Neural progenitor cell (in vitro differentiated cells): ENCODE measurements at regions not wholly inside any gene's neighbourhood (a gene's known extent, or its start where the extent isn't known, plus 50 kb on each side); places are given as distances from the start of the nearest gene placed in this dataset.

Source experiments
- DNase-seq: peaks from one replicate; pipeline ENCODE4 v3.0.0-alpha.2; 2016; ENCODE audit warnings: low spot score
- H2AFZ ChIP-seq: fragments of 200-600 bp; sonication (generic); replicated peaks from 2 replicates; pipeline ENCODE4 v1.6.1; 2016; ENCODE audit warnings: antibody characterized with exemption
- H3F3A ChIP-seq: fragments of 200-600 bp; sonication (generic); 2 replicates; pipeline ENCODE4 v1.6.1; 2016; ENCODE audit warnings: antibody characterized with exemption, low read depth
- H3K27ac ChIP-seq: fragments of 200-600 bp; sonication (generic); 2 replicates; pipeline ENCODE4 v1.5.1; 2016; ENCODE audit warnings: mild to moderate bottlenecking
- H3K27me3 ChIP-seq: fragments of 200-600 bp; sonication (generic); 2 replicates; pipeline ENCODE4 v1.6.1; 2016; ENCODE audit warnings: mild to moderate bottlenecking, moderate library complexity
- H3K36me3 ChIP-seq: fragments of 200-600 bp; sonication (generic); 2 replicates; pipeline ENCODE4 v1.5.1; 2016
- H3K4me1 ChIP-seq: fragments of 200-600 bp; sonication (generic); 2 replicates; pipeline ENCODE4 v1.6.1; 2016; ENCODE audit warnings: mixed run types
- H3K4me2 ChIP-seq: fragments of 200-600 bp; sonication (generic); 2 replicates; pipeline ENCODE4 v1.6.1; 2016
- H3K4me3 ChIP-seq: fragments of 200-600 bp; sonication (generic); 2 replicates; pipeline ENCODE4 v1.5.1; 2016
- H3K79me2 ChIP-seq: fragments of 200-600 bp; sonication (generic); 2 replicates; pipeline ENCODE4 v1.6.1; 2016; ENCODE audit warnings: low read depth
- H3K9ac ChIP-seq: fragments of 200-600 bp; sonication (generic); 2 replicates; pipeline ENCODE4 v1.6.1; 2016
- H3K9me3 ChIP-seq: fragments of 200-600 bp; sonication (generic); 2 replicates; pipeline ENCODE4 v1.5.1; 2016; ENCODE audit warnings: low read depth
- H4K20me1 ChIP-seq: fragments of 200-600 bp; sonication (generic); 2 replicates; pipeline ENCODE4 v1.6.1; 2016; ENCODE audit warnings: low read depth
- H3K27ac Mint-ChIP-seq: 3 replicates; pipeline ENCODE4 v1.8.0; 2021; ENCODE audit warnings: mixed read lengths
- H3K27me3 Mint-ChIP-seq: 2 replicates; pipeline ENCODE4 v1.8.0; 2022; ENCODE audit warnings: low read depth, mild to moderate bottlenecking, inconsistent platforms, moderate library complexity, mixed read lengths; ENCODE audit not compliant: insufficient read depth
- H3K36me3 Mint-ChIP-seq: 3 replicates; pipeline ENCODE4 v1.8.0; 2021; ENCODE audit warnings: mixed read lengths
- H3K4me1 Mint-ChIP-seq: 3 replicates; pipeline ENCODE4 v1.8.0; 2021; ENCODE audit warnings: mixed read lengths
- H3K4me3 Mint-ChIP-seq: 3 replicates; pipeline ENCODE4 v1.8.0; 2021; ENCODE audit warnings: mild to moderate bottlenecking, moderate library complexity, mixed read lengths
- H3K9me3 Mint-ChIP-seq: 3 replicates; pipeline ENCODE4 v1.8.0; 2020; ENCODE audit warnings: mixed read lengths
- EZH2 ChIP-seq: fragments of 200-600 bp; sonication (generic); IDR thresholded peaks from 2 replicates; pipeline ENCODE4 v1.6.1; 2017; ENCODE audit warnings: antibody characterized with exemption, mild to moderate bottlenecking, moderate library complexity
- EZH2phosphoT487 ChIP-seq: fragments of 200-600 bp; sonication (generic); IDR thresholded peaks from 2 replicates; pipeline ENCODE4 v1.6.1; 2017; ENCODE audit warnings: antibody characterized with exemption
- TF ChIP-seq, protein P1 (sequence below): fragments of 200-600 bp; sonication (generic); IDR thresholded peaks from 2 replicates; pipeline ENCODE4 v1.5.1; 2017; ENCODE audit warnings: antibody characterized with exemption, mild to moderate bottlenecking

GRCh38 chr2:183232161-183232865, 108.1 kb downstream of the NUP35 start:
- no peaks in the 10 kb centered on the region for H3K27me3 Mint-ChIP-seq
- TF ChIP-seq EZH2phosphoT487: no peak
- TF ChIP-seq, protein P1, sequence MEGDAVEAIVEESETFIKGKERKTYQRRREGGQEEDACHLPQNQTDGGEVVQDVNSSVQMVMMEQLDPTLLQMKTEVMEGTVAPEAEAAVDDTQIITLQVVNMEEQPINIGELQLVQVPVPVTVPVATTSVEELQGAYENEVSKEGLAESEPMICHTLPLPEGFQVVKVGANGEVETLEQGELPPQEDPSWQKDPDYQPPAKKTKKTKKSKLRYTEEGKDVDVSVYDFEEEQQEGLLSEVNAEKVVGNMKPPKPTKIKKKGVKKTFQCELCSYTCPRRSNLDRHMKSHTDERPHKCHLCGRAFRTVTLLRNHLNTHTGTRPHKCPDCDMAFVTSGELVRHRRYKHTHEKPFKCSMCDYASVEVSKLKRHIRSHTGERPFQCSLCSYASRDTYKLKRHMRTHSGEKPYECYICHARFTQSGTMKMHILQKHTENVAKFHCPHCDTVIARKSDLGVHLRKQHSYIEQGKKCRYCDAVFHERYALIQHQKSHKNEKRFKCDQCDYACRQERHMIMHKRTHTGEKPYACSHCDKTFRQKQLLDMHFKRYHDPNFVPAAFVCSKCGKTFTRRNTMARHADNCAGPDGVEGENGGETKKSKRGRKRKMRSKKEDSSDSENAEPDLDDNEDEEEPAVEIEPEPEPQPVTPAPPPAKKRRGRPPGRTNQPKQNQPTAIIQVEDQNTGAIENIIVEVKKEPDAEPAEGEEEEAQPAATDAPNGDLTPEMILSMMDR: no peak
- no peak for TF ChIP-seq EZH2
- Histone ChIP-seq H3K4me3 (no peak overlapping the region), H3K4me2 (no peak overlapping the region), H3K9ac (no peak overlapping the region), H3K36me3 (no peaks in the 10 kb centered on the region), H3K27ac (no peak overlapping the region), H3K79me2 (no peaks in the 10 kb centered on the region), H3K4me1 (no peaks in the 10 kb centered on the region), H3K9me3 (no peaks in the 10 kb centered on the region), H2AFZ (no peak overlapping the region), H3K27me3 (no peaks in the 10 kb centered on the region), H3F3A (no peaks in the 10 kb centered on the region), H4K20me1 (no peaks in the 10 kb centered on the region)
- H3K9me3 Mint-ChIP-seq: no peaks in the 10 kb centered on the region
- H3K36me3 Mint-ChIP-seq: no peaks in the 10 kb centered on the region
- no peak for DNase-seq
- H3K27ac Mint-ChIP-seq: no peak overlapping the region
- no peak overlapping the region for H3K4me3 Mint-ChIP-seq
- H3K4me1 Mint-ChIP-seq: no peaks in the 10 kb centered on the region

DNA sequence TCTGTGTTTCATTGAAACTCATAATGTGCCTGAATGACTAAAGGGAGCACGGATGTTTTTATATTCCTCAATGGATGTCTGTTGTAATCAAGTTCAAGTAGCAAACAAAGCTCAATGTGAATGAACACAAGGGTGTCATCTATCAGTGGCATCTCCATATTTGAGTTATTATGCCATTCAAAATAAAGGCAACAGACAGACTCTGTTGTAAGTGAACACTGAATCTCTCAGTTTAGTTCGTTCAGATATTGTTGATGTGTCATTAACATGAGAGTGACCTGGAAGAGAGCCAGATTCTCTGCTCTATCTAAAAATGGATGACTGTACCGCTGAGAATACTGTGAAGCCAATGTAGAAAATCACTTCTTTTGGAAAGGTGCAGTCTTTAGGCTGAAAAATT, 118.7 kb downstream of the NUP35 start:
- no peaks in the 10 kb centered on the region for H3K9me3 ChIP-seq
- no peak overlapping the region for H3K9ac ChIP-seq
- H3K27ac ChIP-seq: no peak overlapping the region
- Mint-ChIP-seq H3K27me3 (no peaks in the 10 kb centered on the region), H3K4me3 (no peak overlapping the region), H3K36me3 (no peaks in the 10 kb centered on the region), H3K27ac (no peak overlapping the region), H3K9me3 (no peaks in the 10 kb centered on the region), H3K4me1 (peaks cover 4% of the 10 kb centered on the region)
- H3K36me3 ChIP-seq: no peaks in the 10 kb centered on the region
- no peak for DNase-seq
- no peak overlapping the region for H3K4me3 ChIP-seq
- no peak overlapping the region for H2AFZ ChIP-seq
- H3K27me3 ChIP-seq: no peaks in the 10 kb centered on the region
- no peaks in the 10 kb centered on the region for H3F3A ChIP-seq
- no peaks in the 10 kb centered on the region for H4K20me1 ChIP-seq
- H3K4me2 ChIP-seq: no peak overlapping the region
- H3K79me2 ChIP-seq: no peaks in the 10 kb centered on the region
- no peaks in the 10 kb centered on the region for H3K4me1 ChIP-seq
- TF ChIP-seq EZH2phosphoT487 (no peak), EZH2 (no peak)
- TF ChIP-seq, protein P1: no peak

DNA sequence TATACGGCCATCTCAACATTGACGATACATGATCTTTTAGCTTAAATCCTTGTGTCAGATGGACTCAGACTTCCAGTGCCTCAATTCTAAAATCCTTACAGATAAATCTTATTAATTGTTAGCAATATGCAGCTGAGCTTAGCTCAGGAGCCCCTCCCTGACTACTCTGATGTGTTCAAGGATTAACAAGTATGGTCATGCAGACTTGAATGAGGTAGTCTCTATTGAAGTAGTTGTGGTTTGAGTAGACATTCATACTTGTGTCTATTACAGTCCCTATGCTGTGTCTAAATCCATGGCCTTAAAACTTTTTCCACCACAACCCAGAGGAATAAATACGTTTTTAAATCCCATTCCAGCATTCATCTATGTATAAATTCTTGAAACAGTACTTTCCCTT, 119.5 kb downstream of the NUP35 start:
- Mint-ChIP-seq H3K4me3 (no peak overlapping the region), H3K4me1 (peaks cover 4% of the 10 kb centered on the region), H3K27ac (no peak overlapping the region), H3K27me3 (no peaks in the 10 kb centered on the region), H3K36me3 (no peaks in the 10 kb centered on the region), H3K9me3 (no peaks in the 10 kb centered on the region)
- no peak overlapping the region for H3K4me3 ChIP-seq
- no peaks in the 10 kb centered on the region for H3F3A ChIP-seq
- H3K4me1 ChIP-seq: no peaks in the 10 kb centered on the region
- no peaks in the 10 kb centered on the region for H4K20me1 ChIP-seq
- TF ChIP-seq EZH2 (no peak), EZH2phosphoT487 (no peak)
- TF ChIP-seq, protein P1: no peak
- no peaks in the 10 kb centered on the region for H3K36me3 ChIP-seq
- H3K9me3 ChIP-seq: no peaks in the 10 kb centered on the region
- H2AFZ ChIP-seq: no peak overlapping the region
- no peak for DNase-seq
- no peak overlapping the region for H3K4me2 ChIP-seq
- H3K27ac ChIP-seq: no peak overlapping the region
- no peak overlapping the region for H3K9ac ChIP-seq
- no peaks in the 10 kb centered on the region for H3K79me2 ChIP-seq
- no peaks in the 10 kb centered on the region for H3K27me3 ChIP-seq
